ENCODE measurements at regions not wholly inside any gene's neighbourhood (a gene's known extent, or its start where the extent isn't known, plus 50 kb on each side); places are given as distances from the start of the nearest gene placed in this dataset.
"Not testable (repeated sequence)": the region's sequence is repeated elsewhere in the genome, so short reads cannot be mapped to it uniquely, and the experiment has no call there.

- no peak overlapping the region for H3K4me3 ChIP-seq (ENCODE audit: low read depth, low read length)
- in situ Hi-C loops (cut with HindIII; ENCODE audit: low sequenced_read_pairs) = no loop called here
- TF ChIP-seq CTCF (IDR thresholded peaks at IDR 0.05; ENCODE audit: low read depth, low read length, missing control alignments) = no peak
- no peak for DNase-seq (ENCODE audit: low read depth)
Observed at GRCh38 chr2:104965900-104966299, 72.0 kb upstream of the MRPS9 start.

- no peak for TF ChIP-seq CTCF (IDR thresholded peaks at IDR 0.05; ENCODE audit: low read depth, low read length, missing control alignments)
- no peak overlapping the region for H3K4me3 ChIP-seq (ENCODE audit: low read depth, low read length)
- in situ Hi-C loops (cut with HindIII; ENCODE audit: low sequenced_read_pairs) = no loop called here
- DNase-seq (ENCODE audit: low read depth) = peak; percentile 4
Observed at GRCh38 chr2:104969564-104969963, 68.3 kb upstream of the MRPS9 start.

- in situ Hi-C loops (cut with HindIII; ENCODE audit: low sequenced_read_pairs) = no loop called here
- H3K4me3 ChIP-seq (ENCODE audit: low read depth, low read length) = no peak overlapping the region
- no peak for TF ChIP-seq CTCF (IDR thresholded peaks at IDR 0.05; ENCODE audit: low read depth, low read length, missing control alignments)
- no peak for DNase-seq (ENCODE audit: low read depth)
Observed at GRCh38 chr2:104975371-104975770, 62.5 kb upstream of the MRPS9 start.

- no peak for TF ChIP-seq CTCF (IDR thresholded peaks at IDR 0.05; ENCODE audit: low read depth, low read length, missing control alignments)
- in situ Hi-C loops (cut with HindIII; ENCODE audit: low sequenced_read_pairs) = no loop called here
- DNase-seq (ENCODE audit: low read depth) = no peak
- no peak overlapping the region for H3K4me3 ChIP-seq (ENCODE audit: low read depth, low read length)
Observed at GRCh38 chr2:104975851-104976250, 62.0 kb upstream of the MRPS9 start.

GRCh38 chr2:104976603-104977120 is 61.2 kb upstream of the MRPS9 start:
- no peak for TF ChIP-seq CTCF (IDR thresholded peaks at IDR 0.05; ENCODE audit: low read depth, low read length, missing control alignments)
- in situ Hi-C loops (cut with HindIII; ENCODE audit: low sequenced_read_pairs) = no loop called here
- no peak overlapping the region for H3K4me3 ChIP-seq (ENCODE audit: low read depth, low read length)
- DNase-seq (ENCODE audit: low read depth) = no peak

GRCh38 chr2:104977958-104978357 is 59.9 kb upstream of the MRPS9 start:
- in situ Hi-C loops (cut with HindIII; ENCODE audit: low sequenced_read_pairs) = no loop called here
- TF ChIP-seq CTCF (IDR thresholded peaks at IDR 0.05; ENCODE audit: low read depth, low read length, missing control alignments) = no peak
- H3K4me3 ChIP-seq (ENCODE audit: low read depth, low read length) = no peak overlapping the region
- DNase-seq (ENCODE audit: low read depth) = no peak

GRCh38 chr2:104979786-104980185 is 58.1 kb upstream of the MRPS9 start:
- in situ Hi-C loops (cut with HindIII; ENCODE audit: low sequenced_read_pairs); DNase-seq (ENCODE audit: low read depth); H3K4me3 ChIP-seq (ENCODE audit: low read depth, low read length): not testable (repeated sequence)
